NCI-H1092 (cell line): ENCODE measurements at regions not wholly inside any gene's neighbourhood (a gene's known extent, or its start where the extent isn't known, plus 50 kb on each side); places are given as distances from the start of the nearest gene placed in this dataset.
"Not testable (repeated sequence)": the region's sequence is repeated elsewhere in the genome, so short reads cannot be mapped to it uniquely, and the experiment has no call there.

Experiments used
- DNase-seq: peaks from one replicate; lab custom pipeline; 2025; lab: John Stamatoyannopoulos, UW

- no peak for DNase-seq
Observed at GRCh38 chr5:67639976-67640375, 443.4 kb upstream of the CD180 start.

- no peak for DNase-seq
Observed at GRCh38 chr5:67639313-67639712, 442.7 kb upstream of the CD180 start.

- no peak for DNase-seq
Observed at GRCh38 chr5:67636850-67637524, 440.4 kb upstream of the CD180 start.

- no peak for DNase-seq
Observed at GRCh38 chr5:67636091-67636490, 439.5 kb upstream of the CD180 start.

GRCh38 chr5:67627079-67627478 lies 430.5 kb upstream of the CD180 start:
- DNase-seq = not testable (repeated sequence)

GRCh38 chr5:67623078-67623477 lies 426.5 kb upstream of the CD180 start:
- no peak for DNase-seq

- no peak for DNase-seq
Observed at GRCh38 chr5:67620424-67621397, 424.1 kb upstream of the CD180 start.

- DNase-seq = no peak
Observed at GRCh38 chr5:67619636-67620035, 423.0 kb upstream of the CD180 start.

GRCh38 chr5:67619235-67619634 lies 422.6 kb upstream of the CD180 start:
- no peak for DNase-seq

GRCh38 chr5:67617051-67617450 lies 420.5 kb upstream of the CD180 start:
- no peak for DNase-seq

GRCh38 chr5:67612961-67613360 lies 416.4 kb upstream of the CD180 start:
- DNase-seq = no peak

GRCh38 chr5:67610186-67610912 lies 413.8 kb upstream of the CD180 start:
- DNase-seq = no peak

- no peak for DNase-seq
Observed at GRCh38 chr5:67607958-67608357, 411.4 kb upstream of the CD180 start.

- no peak for DNase-seq
Observed at GRCh38 chr5:67606586-67606947, 410.0 kb upstream of the CD180 start.

GRCh38 chr5:67605730-67606585 lies 409.4 kb upstream of the CD180 start:
- DNase-seq = no peak

GRCh38 chr5:67591491-67591890 lies 394.9 kb upstream of the CD180 start:
- no peak for DNase-seq

- no peak for DNase-seq
Observed at GRCh38 chr5:67588389-67588788, 391.8 kb upstream of the CD180 start.

- no peak for DNase-seq
Observed at GRCh38 chr5:67581203-67581602, 384.6 kb upstream of the CD180 start.

GRCh38 chr5:67578011-67578410 lies 381.4 kb upstream of the CD180 start:
- no peak for DNase-seq

- DNase-seq = no peak
Observed at GRCh38 chr5:67577424-67577823, 380.8 kb upstream of the CD180 start.

- no peak for DNase-seq
Observed at GRCh38 chr5:67576112-67576511, 379.5 kb upstream of the CD180 start.

- DNase-seq = no peak
Observed at GRCh38 chr5:67575087-67575486, 378.5 kb upstream of the CD180 start.
